ENCODE measurements at regions not wholly inside any gene's neighbourhood (a gene's known extent, or its start where the extent isn't known, plus 50 kb on each side); places are given as distances from the start of the nearest gene placed in this dataset.

- TF ChIP-seq ZFX (IDR thresholded peaks at IDR 0.05; ENCODE audit: borderline replicate concordance) = no peak
- TF ChIP-seq, protein P1, sequence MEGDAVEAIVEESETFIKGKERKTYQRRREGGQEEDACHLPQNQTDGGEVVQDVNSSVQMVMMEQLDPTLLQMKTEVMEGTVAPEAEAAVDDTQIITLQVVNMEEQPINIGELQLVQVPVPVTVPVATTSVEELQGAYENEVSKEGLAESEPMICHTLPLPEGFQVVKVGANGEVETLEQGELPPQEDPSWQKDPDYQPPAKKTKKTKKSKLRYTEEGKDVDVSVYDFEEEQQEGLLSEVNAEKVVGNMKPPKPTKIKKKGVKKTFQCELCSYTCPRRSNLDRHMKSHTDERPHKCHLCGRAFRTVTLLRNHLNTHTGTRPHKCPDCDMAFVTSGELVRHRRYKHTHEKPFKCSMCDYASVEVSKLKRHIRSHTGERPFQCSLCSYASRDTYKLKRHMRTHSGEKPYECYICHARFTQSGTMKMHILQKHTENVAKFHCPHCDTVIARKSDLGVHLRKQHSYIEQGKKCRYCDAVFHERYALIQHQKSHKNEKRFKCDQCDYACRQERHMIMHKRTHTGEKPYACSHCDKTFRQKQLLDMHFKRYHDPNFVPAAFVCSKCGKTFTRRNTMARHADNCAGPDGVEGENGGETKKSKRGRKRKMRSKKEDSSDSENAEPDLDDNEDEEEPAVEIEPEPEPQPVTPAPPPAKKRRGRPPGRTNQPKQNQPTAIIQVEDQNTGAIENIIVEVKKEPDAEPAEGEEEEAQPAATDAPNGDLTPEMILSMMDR (IDR thresholded peaks at IDR 0.05) = no peak
Observed at GRCh38 chr2:193751299-193751698, 1556.6 kb upstream of the TMEFF2 start.

All from 22Rv1 (cell line).